HUES48 (cell line): ENCODE measurements at regions not wholly inside any gene's neighbourhood (a gene's known extent, or its start where the extent isn't known, plus 50 kb on each side); places are given as distances from the start of the nearest gene placed in this dataset.
"Not testable (repeated sequence)": the region's sequence is repeated elsewhere in the genome, so short reads cannot be mapped to it uniquely, and the experiment has no call there.

Source experiments
- H3K27ac ChIP-seq: one replicate; pipeline ENCODE4 v1.7.0; 2013; ENCODE audit warnings: low read depth, low read length, inconsistent platforms
- H3K27me3 ChIP-seq: 2 replicates; pipeline ENCODE4 v1.6.1; 2013; ENCODE audit warnings: mild to moderate bottlenecking, low read length; ENCODE audit not compliant: control insufficient read depth, insufficient read depth
- H3K36me3 ChIP-seq: 2 replicates; pipeline ENCODE4 v1.6.1; 2013; ENCODE audit warnings: low read length; ENCODE audit not compliant: control insufficient read depth, insufficient read depth
- H3K4me1 ChIP-seq: 2 replicates; pipeline ENCODE4 v1.6.1; 2013; ENCODE audit warnings: mild to moderate bottlenecking, low read length; ENCODE audit not compliant: control insufficient read depth, insufficient read depth
- H3K4me3 ChIP-seq: 2 replicates; pipeline ENCODE4 v1.5.1; 2013; ENCODE audit warnings: mild to moderate bottlenecking, low read depth, low read length
- H3K9ac ChIP-seq: 2 replicates; pipeline ENCODE4 v1.6.1; 2013; ENCODE audit warnings: mild to moderate bottlenecking, low read depth, low read length, moderate library complexity
- H3K9me3 ChIP-seq: 2 replicates; pipeline ENCODE4 v1.6.1; 2013; ENCODE audit warnings: low read length; ENCODE audit not compliant: control insufficient read depth, insufficient read depth

DNA sequence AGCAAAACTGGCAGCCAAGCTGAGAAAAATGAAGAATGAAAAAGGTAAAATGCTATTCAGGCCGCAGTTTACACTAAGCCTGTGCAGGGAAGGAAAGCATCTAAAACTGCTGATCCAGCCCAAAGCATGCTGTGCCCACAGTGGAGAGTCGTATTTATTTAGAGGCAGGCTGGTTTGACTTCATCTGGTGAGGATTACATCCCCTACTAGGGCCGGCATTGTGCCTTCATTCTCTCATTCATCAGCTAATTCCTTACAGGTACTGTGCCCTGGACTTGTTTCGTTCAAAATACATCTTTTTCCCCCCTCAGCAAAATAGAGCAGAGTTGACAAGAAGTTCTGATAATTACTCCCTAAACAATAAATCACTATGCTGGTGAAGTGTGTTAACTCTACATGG lies 137.5 kb upstream of the DAP start:
- Histone ChIP-seq H3K4me3 (no peak overlapping the region), H3K27me3 (no peaks in the 10 kb centered on the region), H3K9me3 (no peaks in the 10 kb centered on the region), H3K9ac (no peak overlapping the region), H3K4me1 (peaks cover 42% of the 10 kb centered on the region), H3K36me3 (no peaks in the 10 kb centered on the region), H3K27ac (peak overlapping the region; percentile 30)

DNA sequence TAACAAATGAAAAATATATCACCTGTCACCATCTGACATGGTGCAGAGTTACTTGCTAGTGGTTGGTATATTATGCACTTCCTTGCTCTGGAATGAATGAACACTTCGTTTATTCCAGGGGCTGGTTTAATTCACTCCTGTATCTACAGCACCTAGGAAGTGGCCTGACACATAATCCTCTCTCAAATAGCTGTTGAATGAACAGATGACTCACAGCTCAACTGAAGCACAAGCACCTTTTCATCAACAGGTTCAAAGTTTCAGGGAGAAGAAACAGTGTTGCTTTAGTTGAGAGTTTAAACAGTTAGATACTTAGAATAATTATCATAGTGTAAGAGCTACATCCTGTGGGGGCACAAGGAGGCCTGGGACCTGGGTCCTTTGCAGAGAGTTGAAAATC lies 135.0 kb upstream of the DAP start:
- Histone ChIP-seq H3K4me1 (peaks cover 21% of the 10 kb centered on the region), H3K9ac (no peak overlapping the region), H3K36me3 (no peaks in the 10 kb centered on the region), H3K27ac (no peak overlapping the region), H3K4me3 (no peak overlapping the region), H3K9me3 (no peaks in the 10 kb centered on the region), H3K27me3 (no peaks in the 10 kb centered on the region)

- Histone ChIP-seq H3K4me3 (no peak overlapping the region), H3K9ac (no peak overlapping the region), H3K4me1 (peaks cover 9% of the 10 kb centered on the region), H3K9me3 (no peaks in the 10 kb centered on the region), H3K27me3 (no peaks in the 10 kb centered on the region), H3K27ac (no peak overlapping the region), H3K36me3 (no peaks in the 10 kb centered on the region)
These were observed 133.5 kb upstream of the DAP start for GRCh38 chr5:10894445-10895054.

- no peaks in the 10 kb centered on the region for H3K4me1 ChIP-seq
- no peak overlapping the region for H3K9ac ChIP-seq
These were observed 131.8 kb upstream of the DAP start for GRCh38 chr5:10892911-10893215.

DNA sequence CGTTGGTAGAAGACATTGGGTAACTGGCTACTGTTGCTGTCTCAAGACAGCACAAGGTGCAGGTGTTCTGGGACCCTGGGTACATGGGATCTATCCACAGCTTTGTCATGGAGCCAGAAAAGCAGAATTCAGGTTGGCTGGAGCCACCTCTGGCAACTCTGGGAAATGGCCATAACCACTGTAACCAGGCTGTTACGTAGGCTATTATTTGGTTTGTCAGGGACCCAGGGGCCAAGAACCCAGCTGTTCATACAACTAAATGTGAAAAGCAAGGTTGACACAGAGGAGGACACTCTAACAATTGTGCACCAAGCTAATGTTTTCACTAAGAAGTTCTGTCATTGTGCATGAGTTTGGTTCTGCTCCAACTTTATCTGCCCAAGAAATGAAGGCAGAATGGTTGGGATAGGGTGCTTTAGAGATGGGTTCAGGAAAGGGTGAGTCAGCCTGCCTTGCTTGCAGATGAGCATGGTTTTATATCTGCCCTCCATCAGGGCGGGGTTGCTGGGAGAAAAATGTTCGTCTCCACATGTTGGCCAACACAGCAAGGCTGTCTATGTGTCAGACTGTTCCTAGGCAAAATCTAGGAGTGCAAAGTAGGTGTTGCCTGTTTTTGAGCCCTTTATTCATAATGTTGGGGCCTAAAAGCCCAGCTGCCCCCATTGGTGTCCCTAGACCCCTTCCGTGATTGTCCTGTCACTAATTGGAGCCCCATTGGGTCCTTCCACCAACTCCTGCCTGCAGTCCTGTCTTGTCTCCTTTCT lies 131.3 kb upstream of the DAP start:
- no peak overlapping the region for H3K4me3 ChIP-seq
- no peaks in the 10 kb centered on the region for H3K9me3 ChIP-seq
- H3K9ac ChIP-seq = no peak overlapping the region
- H3K4me1 ChIP-seq = no peaks in the 10 kb centered on the region
- no peaks in the 10 kb centered on the region for H3K27me3 ChIP-seq
- H3K36me3 ChIP-seq = no peaks in the 10 kb centered on the region
- H3K27ac ChIP-seq = no peak overlapping the region

More at GRCh38 chr5:10892911-10893215, 131.8 kb upstream of the DAP start:
- H3K9me3 ChIP-seq = no peaks in the 10 kb centered on the region
- no peak overlapping the region for H3K27ac ChIP-seq
- no peak overlapping the region for H3K4me3 ChIP-seq
- no peaks in the 10 kb centered on the region for H3K27me3 ChIP-seq
- H3K36me3 ChIP-seq = no peaks in the 10 kb centered on the region

- no peak overlapping the region for H3K9ac ChIP-seq
- no peak overlapping the region for H3K27ac ChIP-seq
- no peaks in the 10 kb centered on the region for H3K27me3 ChIP-seq
- no peaks in the 10 kb centered on the region for H3K36me3 ChIP-seq
- no peak overlapping the region for H3K4me3 ChIP-seq
- no peaks in the 10 kb centered on the region for H3K4me1 ChIP-seq
- H3K9me3 ChIP-seq = no peaks in the 10 kb centered on the region
These were observed 130.2 kb upstream of the DAP start for GRCh38 chr5:10891193-10891592.

GRCh38 chr5:10886497-10886896 lies 125.5 kb upstream of the DAP start:
- H3K4me3 ChIP-seq = no peak overlapping the region
- H3K9me3 ChIP-seq = no peaks in the 10 kb centered on the region
- H3K4me1 ChIP-seq = no peaks in the 10 kb centered on the region
- no peak overlapping the region for H3K27ac ChIP-seq
- no peaks in the 10 kb centered on the region for H3K27me3 ChIP-seq
- no peaks in the 10 kb centered on the region for H3K36me3 ChIP-seq
- H3K9ac ChIP-seq = no peak overlapping the region

- H3K9me3 ChIP-seq = no peaks in the 10 kb centered on the region
- H3K9ac ChIP-seq = no peak overlapping the region
- no peaks in the 10 kb centered on the region for H3K4me1 ChIP-seq
- H3K36me3 ChIP-seq = no peaks in the 10 kb centered on the region
- no peaks in the 10 kb centered on the region for H3K27me3 ChIP-seq
- H3K27ac ChIP-seq = no peak overlapping the region
- no peak overlapping the region for H3K4me3 ChIP-seq
These were observed 124.0 kb upstream of the DAP start for GRCh38 chr5:10885026-10885425.

GRCh38 chr5:10883945-10884344 lies 122.9 kb upstream of the DAP start:
- not testable (repeated sequence) for H3K4me3 ChIP-seq, H3K9me3 ChIP-seq, H3K36me3 ChIP-seq, H3K27me3 ChIP-seq, H3K4me1 ChIP-seq, H3K9ac ChIP-seq, H3K27ac ChIP-seq

DNA sequence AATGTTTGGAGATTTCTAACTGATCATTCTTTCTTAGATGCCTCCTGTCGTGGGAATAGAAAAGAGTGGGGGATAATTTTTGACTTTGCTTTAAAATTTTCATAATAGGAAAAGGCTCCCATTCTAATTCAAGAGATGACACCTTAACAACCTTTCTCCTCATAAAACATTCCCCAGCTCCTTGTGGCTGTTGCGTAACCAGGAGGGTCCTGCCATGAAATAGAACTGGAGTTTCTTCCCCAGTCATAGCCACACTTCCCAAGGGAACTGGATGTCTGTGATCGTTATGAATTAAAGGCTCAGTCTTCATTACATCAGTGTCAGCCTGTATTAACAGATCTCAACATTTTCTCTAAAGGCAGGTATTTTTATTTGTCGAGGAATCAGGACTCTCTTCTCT lies 119.9 kb upstream of the DAP start:
- Histone ChIP-seq H3K36me3 (no peaks in the 10 kb centered on the region), H3K27me3 (no peaks in the 10 kb centered on the region), H3K9ac (no peak overlapping the region), H3K9me3 (no peaks in the 10 kb centered on the region), H3K27ac (no peak overlapping the region), H3K4me1 (no peaks in the 10 kb centered on the region), H3K4me3 (no peak overlapping the region)

- not testable (repeated sequence) for H3K27ac ChIP-seq, H3K4me1 ChIP-seq, H3K36me3 ChIP-seq
These were observed 116.0 kb upstream of the DAP start for GRCh38 chr5:10876996-10877395.

More at GRCh38 chr5:10876996-10877395, 116.0 kb upstream of the DAP start:
- H3K27me3 ChIP-seq, H3K4me3 ChIP-seq, H3K9ac ChIP-seq, H3K9me3 ChIP-seq: not testable (repeated sequence)
